SU-DHL-6 (cell line): ENCODE measurements at regions not wholly inside any gene's neighbourhood (a gene's known extent, or its start where the extent isn't known, plus 50 kb on each side); places are given as distances from the start of the nearest gene placed in this dataset.
"Not testable (repeated sequence)": the region's sequence is repeated elsewhere in the genome, so short reads cannot be mapped to it uniquely, and the experiment has no call there.

Experiments
- H2AFZ ChIP-seq: fragments of 200-600 bp; sonication (generic); 2 replicates; pipeline ENCODE4 v1.6.1; 2014; ENCODE audit warnings: low read depth, mild to moderate bottlenecking, moderate library complexity, mixed read lengths, antibody characterized with exemption, low read length; ENCODE audit not compliant: severe bottlenecking
- H3F3A ChIP-seq: fragments of 200-600 bp; shearing (Covaris generic); 2 replicates; pipeline ENCODE4 v1.6.0; 2016; ENCODE audit warnings: antibody characterized with exemption, mild to moderate bottlenecking; ENCODE audit not compliant: insufficient read depth
- H3K27ac ChIP-seq: fragments of 200-600 bp; sonication (generic); 2 replicates; pipeline ENCODE4 v1.5.1; 2016; ENCODE audit warnings: low read depth, mild to moderate bottlenecking, low read length, moderate library complexity, mixed read lengths
- H3K27me3 ChIP-seq: fragments of 200-600 bp; sonication (generic), shearing (Covaris generic); 2 replicates; pipeline ENCODE4 v1.6.0; 2014; ENCODE audit warnings: mild to moderate bottlenecking, low read length
- H3K36me3 ChIP-seq: fragments of 200-600 bp; sonication (generic); 2 replicates; pipeline ENCODE4 v1.6.1; 2014; ENCODE audit warnings: mild to moderate bottlenecking, low read length, mixed read lengths
- H3K4me2 ChIP-seq: fragments of 300-600, 200-600 bp; shearing (Covaris generic), sonication (generic); 2 replicates; pipeline ENCODE4 v1.6.0; 2014; ENCODE audit warnings: low read length, low read depth, mild to moderate bottlenecking; ENCODE audit not compliant: poor library complexity, severe bottlenecking
- H3K4me3 ChIP-seq: fragments of 200-600 bp; sonication (generic); 2 replicates; pipeline ENCODE4 v1.5.1; 2014; ENCODE audit warnings: antibody characterized with exemption, low read length, mild to moderate bottlenecking, mixed read lengths; ENCODE audit not compliant: insufficient read depth, poor library complexity, severe bottlenecking
- H3K79me2 ChIP-seq: fragments of 200-600 bp; sonication (generic); 2 replicates; pipeline ENCODE4 v1.6.1; 2014; ENCODE audit warnings: mild to moderate bottlenecking, low read length, moderate library complexity; ENCODE audit not compliant: insufficient read depth
- H3K9ac ChIP-seq: fragments of 200-600 bp; sonication (generic); 2 replicates; pipeline ENCODE4 v1.7.0; 2014; ENCODE audit warnings: mild to moderate bottlenecking, low read length
- H3K9me2 ChIP-seq: fragments of 200-600 bp; sonication (generic); replicated peaks from 2 replicates; pipeline ENCODE4 v1.6.1; 2014; ENCODE audit warnings: low read length; ENCODE audit not compliant: insufficient read depth
- H3K9me3 ChIP-seq: fragments of 200-600 bp; sonication (generic); 2 replicates; pipeline ENCODE4 v1.6.1; 2014; ENCODE audit warnings: low read length, mixed read lengths; ENCODE audit not compliant: insufficient read depth
- H4K20me1 ChIP-seq: fragments of 200-600 bp; sonication (generic); 2 replicates; pipeline ENCODE4 v1.6.1; 2014; ENCODE audit warnings: low read depth, mild to moderate bottlenecking, antibody characterized with exemption, low read length, moderate library complexity, mixed read lengths
- EZH2phosphoT487 ChIP-seq: fragments of 200-600 bp; sonication (generic), shearing (Covaris generic); conservative IDR thresholded peaks from 2 replicates; pipeline ENCODE4 v1.6.1; 2018; ENCODE audit warnings: mild to moderate bottlenecking, antibody characterized with exemption, low read length, moderate library complexity, mixed read lengths
- TF ChIP-seq, protein P1 (sequence below): fragments of 200-600 bp; sonication (generic); IDR thresholded peaks from one replicate; pipeline ENCODE4 v1.5.1; 2017; ENCODE audit warnings: antibody characterized with exemption, mild to moderate bottlenecking, low read length, moderate library complexity; ENCODE audit not compliant: insufficient read depth, poor library complexity, severe bottlenecking

DNA sequence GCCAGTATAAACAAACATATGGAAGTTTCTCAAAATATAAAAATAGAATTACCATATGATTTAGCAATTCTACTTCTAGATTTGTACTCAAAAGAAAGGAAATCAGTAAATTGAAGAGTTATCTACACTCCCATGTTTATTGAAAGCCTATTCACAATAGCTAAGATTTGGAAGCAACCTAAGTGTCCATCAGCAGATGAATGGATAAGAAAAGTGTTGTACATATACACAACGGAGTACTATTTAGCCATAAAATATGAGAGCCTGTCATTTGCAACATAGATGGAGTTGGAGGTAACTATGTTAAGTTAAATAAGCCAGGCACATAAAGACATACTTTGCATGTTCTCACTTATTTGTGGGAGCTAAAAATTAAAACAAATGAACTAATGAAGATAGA, 257.8 kb downstream of the TEX13C start:
- H3K36me3 ChIP-seq: no peaks in the 10 kb centered on the region
- no peaks in the 10 kb centered on the region for H3K9me3 ChIP-seq
- no peaks in the 10 kb centered on the region for H3K27me3 ChIP-seq
- H3K79me2 ChIP-seq: no peaks in the 10 kb centered on the region
- H3K27ac ChIP-seq: no peak overlapping the region
- no peak overlapping the region for H3K4me3 ChIP-seq
- no peak overlapping the region for H3K9ac ChIP-seq
- no peaks in the 10 kb centered on the region for H3F3A ChIP-seq
- TF ChIP-seq EZH2phosphoT487: no peak
- TF ChIP-seq, protein P1, sequence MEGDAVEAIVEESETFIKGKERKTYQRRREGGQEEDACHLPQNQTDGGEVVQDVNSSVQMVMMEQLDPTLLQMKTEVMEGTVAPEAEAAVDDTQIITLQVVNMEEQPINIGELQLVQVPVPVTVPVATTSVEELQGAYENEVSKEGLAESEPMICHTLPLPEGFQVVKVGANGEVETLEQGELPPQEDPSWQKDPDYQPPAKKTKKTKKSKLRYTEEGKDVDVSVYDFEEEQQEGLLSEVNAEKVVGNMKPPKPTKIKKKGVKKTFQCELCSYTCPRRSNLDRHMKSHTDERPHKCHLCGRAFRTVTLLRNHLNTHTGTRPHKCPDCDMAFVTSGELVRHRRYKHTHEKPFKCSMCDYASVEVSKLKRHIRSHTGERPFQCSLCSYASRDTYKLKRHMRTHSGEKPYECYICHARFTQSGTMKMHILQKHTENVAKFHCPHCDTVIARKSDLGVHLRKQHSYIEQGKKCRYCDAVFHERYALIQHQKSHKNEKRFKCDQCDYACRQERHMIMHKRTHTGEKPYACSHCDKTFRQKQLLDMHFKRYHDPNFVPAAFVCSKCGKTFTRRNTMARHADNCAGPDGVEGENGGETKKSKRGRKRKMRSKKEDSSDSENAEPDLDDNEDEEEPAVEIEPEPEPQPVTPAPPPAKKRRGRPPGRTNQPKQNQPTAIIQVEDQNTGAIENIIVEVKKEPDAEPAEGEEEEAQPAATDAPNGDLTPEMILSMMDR: no peak
- H3K9me2 ChIP-seq: no peaks in the 10 kb centered on the region
- H3K4me2 ChIP-seq: no peak overlapping the region
- H4K20me1 ChIP-seq: no peaks in the 10 kb centered on the region
- no peak overlapping the region for H2AFZ ChIP-seq

DNA sequence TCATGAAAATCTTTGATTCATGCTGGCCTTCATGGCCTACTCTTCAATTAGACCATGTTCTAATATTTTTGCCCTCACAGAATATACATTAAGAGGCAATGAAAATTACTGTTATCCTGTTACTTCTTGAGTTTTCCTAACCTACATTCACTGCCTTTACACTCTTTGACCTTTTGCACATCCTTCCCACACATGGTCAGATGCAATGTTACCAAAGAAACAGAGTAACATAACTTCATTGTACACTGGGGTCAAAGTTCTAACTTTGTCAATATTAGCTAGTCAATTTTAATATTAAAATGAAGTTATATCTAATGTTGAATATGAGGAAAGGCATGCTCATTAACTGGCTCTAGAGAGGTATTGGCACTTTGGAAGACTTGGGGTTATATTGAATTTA, 284.8 kb downstream of the TEX13C start:
- no peaks in the 10 kb centered on the region for H3K9me2 ChIP-seq
- no peak for TF ChIP-seq EZH2phosphoT487
- TF ChIP-seq, protein P1: no peak
- no peak overlapping the region for H3K4me3 ChIP-seq
- no peak overlapping the region for H3K27ac ChIP-seq
- no peak overlapping the region for H3K9ac ChIP-seq
- no peak overlapping the region for H3K4me2 ChIP-seq
- no peaks in the 10 kb centered on the region for H4K20me1 ChIP-seq
- H3K36me3 ChIP-seq: no peaks in the 10 kb centered on the region
- no peaks in the 10 kb centered on the region for H3K9me3 ChIP-seq
- no peak overlapping the region for H2AFZ ChIP-seq
- no peaks in the 10 kb centered on the region for H3K27me3 ChIP-seq
- H3K79me2 ChIP-seq: no peaks in the 10 kb centered on the region
- no peaks in the 10 kb centered on the region for H3F3A ChIP-seq

DNA sequence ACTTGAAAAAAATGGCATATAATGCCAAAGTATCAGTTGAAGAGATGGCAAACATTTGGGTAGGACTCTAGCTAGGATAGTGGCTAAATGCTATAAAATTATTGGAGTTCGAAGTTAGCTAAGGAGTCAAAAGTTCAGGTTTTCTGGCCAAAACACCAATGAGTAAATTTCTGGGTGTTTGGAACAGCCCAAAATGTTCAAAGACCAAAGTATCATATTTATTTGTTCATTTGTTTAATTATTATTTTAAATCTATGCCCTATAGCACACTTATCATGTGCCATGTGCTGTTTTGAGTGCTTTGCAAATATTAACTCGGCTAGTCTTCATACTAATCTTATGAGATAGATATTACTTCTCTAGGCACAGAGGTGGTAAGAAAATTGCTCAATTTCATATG, 285.5 kb downstream of the TEX13C start:
- no peaks in the 10 kb centered on the region for H3K27me3 ChIP-seq
- no peak overlapping the region for H3K4me3 ChIP-seq
- H3K9ac ChIP-seq: no peak overlapping the region
- no peak overlapping the region for H3K27ac ChIP-seq
- no peaks in the 10 kb centered on the region for H3F3A ChIP-seq
- H4K20me1 ChIP-seq: no peaks in the 10 kb centered on the region
- no peaks in the 10 kb centered on the region for H3K79me2 ChIP-seq
- no peaks in the 10 kb centered on the region for H3K9me2 ChIP-seq
- TF ChIP-seq EZH2phosphoT487: no peak
- TF ChIP-seq, protein P1: no peak
- H3K9me3 ChIP-seq: no peaks in the 10 kb centered on the region
- H3K4me2 ChIP-seq: no peak overlapping the region
- no peak overlapping the region for H2AFZ ChIP-seq
- H3K36me3 ChIP-seq: no peaks in the 10 kb centered on the region

DNA sequence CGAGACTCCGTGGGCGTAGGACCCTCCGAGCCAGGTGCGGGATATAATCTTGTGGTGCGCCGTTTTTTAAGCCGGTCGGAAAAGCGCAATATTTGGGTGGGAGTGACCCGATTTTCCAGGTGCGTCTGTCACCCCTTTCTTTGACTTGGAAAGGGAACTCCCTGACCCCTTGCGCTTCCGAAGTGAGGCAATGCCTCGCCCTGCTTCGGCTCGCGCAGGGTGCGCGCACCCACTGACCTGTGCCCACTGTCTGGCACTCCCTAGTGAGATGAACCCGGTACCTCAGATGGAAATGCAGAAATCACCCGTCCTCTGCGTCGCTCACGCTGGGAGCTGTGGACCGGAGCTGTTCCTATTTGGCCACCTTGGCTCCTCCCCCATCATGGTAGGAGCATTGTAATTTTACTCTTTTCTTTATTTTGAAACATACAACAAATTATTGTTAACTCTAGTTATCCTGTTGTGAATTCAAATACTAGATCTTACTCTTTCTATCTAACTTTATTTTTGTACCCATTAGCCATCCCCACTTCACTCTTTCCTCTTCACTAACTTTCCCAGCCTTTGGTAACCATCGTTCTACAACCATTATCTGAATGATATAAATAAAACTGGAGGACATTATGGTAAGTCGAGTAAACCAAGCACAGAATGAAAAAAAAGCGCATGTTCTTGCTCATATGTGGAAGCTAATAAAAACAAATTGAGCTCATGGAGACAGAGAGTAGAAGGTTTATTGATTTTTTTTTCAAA, 295.1 kb downstream of the TEX13C start:
- H3K9ac ChIP-seq, H2AFZ ChIP-seq, H3F3A ChIP-seq, H3K4me2 ChIP-seq, H3K36me3 ChIP-seq, H3K9me2 ChIP-seq, H3K27ac ChIP-seq, H3K27me3 ChIP-seq, H3K79me2 ChIP-seq, H4K20me1 ChIP-seq, H3K9me3 ChIP-seq, H3K4me3 ChIP-seq: not testable (repeated sequence)
